ENCODE measurements at regions not wholly inside any gene's neighbourhood (a gene's known extent, or its start where the extent isn't known, plus 50 kb on each side); places are given as distances from the start of the nearest gene placed in this dataset.

DNA sequence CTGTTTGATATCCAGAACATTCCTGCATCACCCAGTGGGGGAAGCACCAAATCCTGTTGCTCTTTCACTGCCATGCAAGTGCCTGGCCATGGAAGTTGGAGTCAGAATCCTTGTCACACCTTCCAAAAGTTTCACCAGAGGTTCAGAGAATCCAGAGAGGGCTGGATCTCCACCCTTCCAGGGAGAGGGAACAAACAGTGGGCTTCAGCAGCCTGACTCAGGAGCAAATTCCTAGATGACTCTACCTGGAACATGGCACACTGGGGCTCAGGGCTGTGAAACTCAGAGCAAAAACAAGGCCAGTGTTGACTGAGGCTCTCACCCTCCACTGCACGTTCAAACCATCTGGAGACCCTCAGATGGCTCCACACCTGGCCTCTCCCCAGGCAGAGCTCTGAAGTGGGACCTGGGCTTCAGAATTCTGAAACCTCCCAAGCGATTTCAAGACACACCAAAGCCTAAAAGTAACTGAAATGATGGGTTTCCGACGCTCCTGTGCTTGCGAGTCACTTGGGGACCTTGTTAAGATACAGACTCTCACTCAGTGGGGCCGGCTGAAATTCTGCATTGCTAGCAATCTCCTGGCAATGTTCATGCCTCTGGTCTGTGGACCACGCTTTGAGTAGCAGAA, 205.9 kb downstream of the AUH start:
- DNase-seq: no peak
- H3K9me3 ChIP-seq: peaks cover 0 to 6% (median 0%) of the 10 kb centered on the region in 8 donors
- intact Hi-C loops (cut with DNase I; ENCODE audit: low total_unique reads): no loop called here
- H3K4me3 ChIP-seq: no peak overlapping the region
- H3K36me3 ChIP-seq: no peaks in the 10 kb centered on the region
- 76 to 89% (median 84%) methylated on average over 7 of the region's 7 CpGs for WGBS, 5 donors
- TF ChIP-seq POLR2AphosphoS5 (IDR thresholded peaks at IDR 0.05) (no peak), POLR2A (IDR thresholded peaks at IDR 0.05) (no peak)
- TF ChIP-seq, protein P1, sequence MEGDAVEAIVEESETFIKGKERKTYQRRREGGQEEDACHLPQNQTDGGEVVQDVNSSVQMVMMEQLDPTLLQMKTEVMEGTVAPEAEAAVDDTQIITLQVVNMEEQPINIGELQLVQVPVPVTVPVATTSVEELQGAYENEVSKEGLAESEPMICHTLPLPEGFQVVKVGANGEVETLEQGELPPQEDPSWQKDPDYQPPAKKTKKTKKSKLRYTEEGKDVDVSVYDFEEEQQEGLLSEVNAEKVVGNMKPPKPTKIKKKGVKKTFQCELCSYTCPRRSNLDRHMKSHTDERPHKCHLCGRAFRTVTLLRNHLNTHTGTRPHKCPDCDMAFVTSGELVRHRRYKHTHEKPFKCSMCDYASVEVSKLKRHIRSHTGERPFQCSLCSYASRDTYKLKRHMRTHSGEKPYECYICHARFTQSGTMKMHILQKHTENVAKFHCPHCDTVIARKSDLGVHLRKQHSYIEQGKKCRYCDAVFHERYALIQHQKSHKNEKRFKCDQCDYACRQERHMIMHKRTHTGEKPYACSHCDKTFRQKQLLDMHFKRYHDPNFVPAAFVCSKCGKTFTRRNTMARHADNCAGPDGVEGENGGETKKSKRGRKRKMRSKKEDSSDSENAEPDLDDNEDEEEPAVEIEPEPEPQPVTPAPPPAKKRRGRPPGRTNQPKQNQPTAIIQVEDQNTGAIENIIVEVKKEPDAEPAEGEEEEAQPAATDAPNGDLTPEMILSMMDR (IDR thresholded peaks at IDR 0.05 in 8 of 11, conservative IDR thresholded peaks at IDR 0.05 in 3 of 11): no peak
- peak overlapping the region in 4 of 8 donors; percentile 39 to 77 (median 44) for H3K27ac ChIP-seq
- peaks cover 0 to 26% (median 13%) of the 10 kb centered on the region in 6 donors for H3K4me1 ChIP-seq
- no peaks in the 10 kb centered on the region for H3K27me3 ChIP-seq (replicated peaks in 1 of 7)

DNA sequence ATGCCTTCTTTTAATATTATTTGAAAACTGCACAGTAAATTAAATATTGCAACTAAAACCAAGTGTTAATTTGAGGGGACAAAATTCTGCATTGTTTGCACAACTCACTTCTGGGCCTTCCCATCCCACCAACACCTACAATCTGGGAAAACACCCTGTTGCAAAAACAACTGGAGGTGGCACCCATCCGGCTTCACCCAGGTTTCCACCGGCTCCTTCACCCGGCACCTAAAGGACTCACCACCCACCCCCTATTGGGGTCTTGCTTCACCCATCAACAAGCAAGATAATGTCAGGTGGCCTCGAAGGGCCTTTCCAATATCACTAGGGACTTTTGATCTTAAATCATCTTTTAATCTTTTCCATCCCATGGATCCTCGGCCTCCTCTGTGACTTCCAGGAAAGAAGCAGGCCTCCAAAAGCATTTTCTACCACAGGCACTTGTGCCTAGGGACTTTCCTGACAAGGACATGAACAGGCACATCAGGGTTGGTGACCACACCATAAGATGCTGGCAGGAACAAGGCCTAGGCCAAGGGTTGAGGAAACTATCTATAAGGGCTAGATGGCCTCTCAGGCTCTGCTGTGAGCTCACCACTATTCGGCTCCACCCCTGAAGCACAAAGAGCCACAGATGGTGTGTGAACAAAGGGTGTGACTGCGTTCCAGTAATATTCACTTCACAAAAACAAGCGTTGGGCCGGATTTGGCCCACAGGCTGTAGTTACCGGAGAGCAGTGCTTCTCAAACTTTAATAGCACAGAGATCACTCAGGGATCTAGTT, 205.1 kb downstream of the AUH start:
- Histone ChIP-seq H3K27me3 (replicated peaks in 1 of 7) (no peaks in the 10 kb centered on the region), H3K27ac (peak overlapping the region in 4 of 8 donors; percentile 31 to 77 (median 42)), H3K4me1 (peaks cover 0 to 20% (median 8%) of the 10 kb centered on the region in 6 donors), H3K36me3 (no peaks in the 10 kb centered on the region), H3K9me3 (peaks cover 0 to 6% (median 0%) of the 10 kb centered on the region in 8 donors), H3K4me3 (no peak overlapping the region)
- intact Hi-C loops (cut with DNase I; ENCODE audit: low total_unique reads): no loop called here
- TF ChIP-seq POLR2AphosphoS5 (IDR thresholded peaks at IDR 0.05) (peak in 1 of 3 donors; percentile 77), POLR2A (IDR thresholded peaks at IDR 0.05) (no peak)
- DNase-seq: no peak
- 77 to 86% (median 83%) methylated on average over 10 of the region's 10 CpGs for WGBS, 5 donors

DNA sequence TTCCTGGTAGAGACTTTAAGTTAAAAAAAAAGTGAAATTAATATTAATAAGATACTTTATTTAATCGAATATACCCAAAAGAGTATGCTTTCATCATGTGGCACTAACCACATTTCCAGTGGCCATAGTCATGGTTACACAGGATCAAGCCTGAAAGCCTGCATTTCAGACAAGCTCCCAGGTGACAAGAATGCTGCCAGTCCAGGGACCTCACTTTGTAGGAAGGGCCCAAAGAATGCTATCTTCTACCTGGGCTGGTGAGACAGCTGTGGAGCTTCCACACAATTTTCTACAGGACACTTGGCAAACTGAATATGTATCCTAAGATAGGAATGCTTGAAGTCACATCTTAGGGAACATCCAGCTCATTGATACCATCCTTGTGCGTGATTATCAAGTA, 203.8 kb downstream of the AUH start:
- no peak for TF ChIP-seq POLR2A (IDR thresholded peaks at IDR 0.05)
- TF ChIP-seq POLR2AphosphoS5 (IDR thresholded peaks at IDR 0.05): no peak
- TF ChIP-seq, protein P1 (IDR thresholded peaks at IDR 0.05 in 8 of 11, conservative IDR thresholded peaks at IDR 0.05 in 3 of 11): no peak
- no peaks in the 10 kb centered on the region for H3K36me3 ChIP-seq
- H3K4me1 ChIP-seq: peaks cover 4 to 27% (median 17%) of the 10 kb centered on the region in 6 donors
- peaks cover 0 to 6% (median 0%) of the 10 kb centered on the region in 8 donors for H3K9me3 ChIP-seq
- 93 to 96% (median 96%) methylated on average over 2 of the region's 2 CpGs for WGBS, 5 donors
- DNase-seq: no peak
- no peaks in the 10 kb centered on the region for H3K27me3 ChIP-seq (replicated peaks in 1 of 7)
- intact Hi-C loops (cut with DNase I; ENCODE audit: low total_unique reads): no loop called here
- H3K27ac ChIP-seq: peak overlapping the region in 3 of 8 donors; percentile 31 to 77 (median 44)
- H3K4me3 ChIP-seq: no peak overlapping the region

DNA sequence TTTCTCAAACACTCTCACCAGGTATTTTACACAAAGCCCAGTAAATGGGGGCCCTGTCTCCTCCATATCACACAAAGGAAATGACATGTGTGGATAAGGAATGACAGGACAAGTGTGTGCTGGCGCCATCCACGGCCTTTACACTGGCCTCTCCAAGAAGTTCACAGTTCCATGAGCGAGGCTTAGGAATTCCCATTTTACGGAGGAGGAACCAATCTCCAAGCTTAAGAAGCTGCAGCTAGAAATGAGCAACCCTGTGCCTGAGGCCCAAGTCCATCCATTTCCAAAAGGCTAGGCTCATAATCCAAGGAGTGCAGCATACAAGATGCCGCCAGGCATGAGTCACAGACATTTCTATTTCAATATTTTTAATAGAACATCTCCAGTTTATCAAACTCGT, 203.4 kb downstream of the AUH start:
- 78 to 94% (median 79%) methylated on average over 6 of the region's 6 CpGs for WGBS, 5 donors
- intact Hi-C loops (cut with DNase I; ENCODE audit: low total_unique reads): no loop called here

More for the DNA sequence above, 203.4 kb downstream of the AUH start:
- no peak for DNase-seq
- Histone ChIP-seq H3K4me3 (no peak overlapping the region), H3K27ac (peak overlapping the region in 3 of 8 donors; percentile 31 to 77 (median 44)), H3K9me3 (peaks cover 0 to 6% (median 0%) of the 10 kb centered on the region in 8 donors), H3K27me3 (replicated peaks in 1 of 7) (no peaks in the 10 kb centered on the region), H3K36me3 (no peaks in the 10 kb centered on the region), H3K4me1 (peaks cover 8 to 31% (median 21%) of the 10 kb centered on the region in 6 donors)
- TF ChIP-seq POLR2AphosphoS5 (IDR thresholded peaks at IDR 0.05): no peak
- TF ChIP-seq, protein P1 (IDR thresholded peaks at IDR 0.05 in 8 of 11, conservative IDR thresholded peaks at IDR 0.05 in 3 of 11): no peak
- no peak for TF ChIP-seq POLR2A (IDR thresholded peaks at IDR 0.05)
